Breast epithelium (tissue), 3 donors: ENCODE measurements at regions not wholly inside any gene's neighbourhood (a gene's known extent, or its start where the extent isn't known, plus 50 kb on each side); places are given as distances from the start of the nearest gene placed in this dataset.

Experiments used
- POLR2A ChIP-seq: fragments of 450-650 bp; IDR thresholded peaks from one replicate; pipeline ENCODE4 v1.6.1; 2016; ENCODE audit warnings: antibody characterized with exemption, mild to moderate bottlenecking, moderate library complexity
- POLR2AphosphoS5 ChIP-seq, 3 donors: sonication (generic); formaldehyde crosslinking; IDR thresholded peaks; one replicate each; pipeline ENCODE4 v1.6.1; 2017; ENCODE audit warnings: antibody characterized with exemption in 3 of 3
- TF ChIP-seq, protein P1 (sequence below), 3 donors: fragments of 450-650 bp; IDR thresholded peaks; one replicate each; pipeline ENCODE4 v1.5.1; 2016 to 2017; ENCODE audit warnings: antibody characterized with exemption in 3 of 3, mild to moderate bottlenecking in 3 of 3, moderate library complexity in 3 of 3

DNA sequence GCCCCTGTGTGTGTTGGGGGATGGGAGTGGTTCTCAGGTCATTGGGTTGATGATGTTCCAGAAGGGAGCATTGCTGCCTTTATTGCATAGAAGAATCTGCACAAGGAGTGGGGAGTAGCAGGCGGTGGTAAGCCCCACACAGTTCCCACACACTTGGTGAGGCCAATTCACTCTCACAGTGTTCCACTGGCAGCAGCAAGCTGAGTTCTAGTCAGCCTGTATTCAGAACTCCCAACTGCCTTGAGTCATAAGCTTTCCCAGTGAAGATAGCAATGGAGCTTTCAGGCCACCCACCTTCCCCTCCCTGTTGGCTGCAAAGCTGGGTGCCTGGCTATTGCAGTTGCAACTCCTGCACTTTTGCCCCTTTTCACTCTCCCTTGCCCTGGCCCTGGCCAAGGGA lies 181.1 kb upstream of the RBMS3 start:
- TF ChIP-seq, protein P1, sequence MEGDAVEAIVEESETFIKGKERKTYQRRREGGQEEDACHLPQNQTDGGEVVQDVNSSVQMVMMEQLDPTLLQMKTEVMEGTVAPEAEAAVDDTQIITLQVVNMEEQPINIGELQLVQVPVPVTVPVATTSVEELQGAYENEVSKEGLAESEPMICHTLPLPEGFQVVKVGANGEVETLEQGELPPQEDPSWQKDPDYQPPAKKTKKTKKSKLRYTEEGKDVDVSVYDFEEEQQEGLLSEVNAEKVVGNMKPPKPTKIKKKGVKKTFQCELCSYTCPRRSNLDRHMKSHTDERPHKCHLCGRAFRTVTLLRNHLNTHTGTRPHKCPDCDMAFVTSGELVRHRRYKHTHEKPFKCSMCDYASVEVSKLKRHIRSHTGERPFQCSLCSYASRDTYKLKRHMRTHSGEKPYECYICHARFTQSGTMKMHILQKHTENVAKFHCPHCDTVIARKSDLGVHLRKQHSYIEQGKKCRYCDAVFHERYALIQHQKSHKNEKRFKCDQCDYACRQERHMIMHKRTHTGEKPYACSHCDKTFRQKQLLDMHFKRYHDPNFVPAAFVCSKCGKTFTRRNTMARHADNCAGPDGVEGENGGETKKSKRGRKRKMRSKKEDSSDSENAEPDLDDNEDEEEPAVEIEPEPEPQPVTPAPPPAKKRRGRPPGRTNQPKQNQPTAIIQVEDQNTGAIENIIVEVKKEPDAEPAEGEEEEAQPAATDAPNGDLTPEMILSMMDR (IDR thresholded peaks at IDR 0.05) = no peak
- TF ChIP-seq POLR2A (no peak), POLR2AphosphoS5 (IDR thresholded peaks at IDR 0.05) (no peak)
